GM19467 (cell line): ENCODE measurements at regions not wholly inside any gene's neighbourhood (a gene's known extent, or its start where the extent isn't known, plus 50 kb on each side); places are given as distances from the start of the nearest gene placed in this dataset.
A peak's percentile ranks its signal among the peaks of the same experiment; 100 is the strongest.
"Not testable (repeated sequence)": the region's sequence is repeated elsewhere in the genome, so short reads cannot be mapped to it uniquely, and the experiment has no call there.

Source experiments
- ATAC-seq: cut with Tn5 transposase; IDR thresholded peaks from one replicate; pipeline ENCODE4 v1.9.1; 2021; ENCODE audit warnings: mild to moderate bottlenecking, moderate library complexity; ENCODE audit not compliant: unreplicated experiment

GRCh38 chr5:163874431-163874830 lies 369.0 kb downstream of the MAT2B start:
- no peak for ATAC-seq

- not testable (repeated sequence) for ATAC-seq
Measured at GRCh38 chr5:163874912-163875311, 369.5 kb downstream of the MAT2B start.

GRCh38 chr5:163877865-163878264 lies 372.4 kb downstream of the MAT2B start:
- no peak for ATAC-seq

- ATAC-seq, result no peak
Measured at GRCh38 chr5:163878490-163878889, 373.1 kb downstream of the MAT2B start.

- no peak for ATAC-seq
Measured at GRCh38 chr5:163880302-163880701, 374.9 kb downstream of the MAT2B start.

GRCh38 chr5:163885117-163885516 lies 379.7 kb downstream of the MAT2B start:
- no peak for ATAC-seq

GRCh38 chr5:163887854-163888253 lies 382.4 kb downstream of the MAT2B start:
- no peak for ATAC-seq

GRCh38 chr5:163888366-163888765 lies 382.9 kb downstream of the MAT2B start:
- ATAC-seq, result no peak

- ATAC-seq, result no peak
Measured at GRCh38 chr5:163889369-163889768, 383.9 kb downstream of the MAT2B start.

GRCh38 chr5:163890261-163890660 lies 384.8 kb downstream of the MAT2B start:
- ATAC-seq, result no peak

GRCh38 chr5:163893281-163893680 lies 387.9 kb downstream of the MAT2B start:
- ATAC-seq, result no peak

- no peak for ATAC-seq
Measured at GRCh38 chr5:163894645-163895044, 389.2 kb downstream of the MAT2B start.

- no peak for ATAC-seq
Measured at GRCh38 chr5:163898873-163899272, 393.5 kb downstream of the MAT2B start.

- not testable (repeated sequence) for ATAC-seq
Measured at GRCh38 chr5:163907783-163908182, 402.4 kb downstream of the MAT2B start.

- ATAC-seq, result no peak
Measured at GRCh38 chr5:163908253-163908652, 402.8 kb downstream of the MAT2B start.

GRCh38 chr5:163910226-163910625 lies 404.8 kb downstream of the MAT2B start:
- ATAC-seq, result no peak

GRCh38 chr5:163912046-163912445 lies 406.6 kb downstream of the MAT2B start:
- ATAC-seq, result no peak

- no peak for ATAC-seq
Measured at GRCh38 chr5:163913548-163913947, 408.1 kb downstream of the MAT2B start.

GRCh38 chr5:163914910-163915309 lies 409.5 kb downstream of the MAT2B start:
- peak; percentile 49 for ATAC-seq

- ATAC-seq, result peak; percentile 70
Measured at GRCh38 chr5:163915481-163915961, 410.1 kb downstream of the MAT2B start.

GRCh38 chr5:163916376-163916775 lies 411.0 kb downstream of the MAT2B start:
- ATAC-seq, result peak; percentile 84

- no peak for ATAC-seq
Measured at GRCh38 chr5:163916861-163917260, 411.4 kb downstream of the MAT2B start.

GRCh38 chr5:163917747-163918146 lies 412.3 kb downstream of the MAT2B start:
- no peak for ATAC-seq
